Parathyroid adenoma (tissue), 2 donors: ENCODE measurements at regions not wholly inside any gene's neighbourhood (a gene's known extent, or its start where the extent isn't known, plus 50 kb on each side); places are given as distances from the start of the nearest gene placed in this dataset.

Experiments
- H2AFZ ChIP-seq: fragments of 300-600 bp; sonication (generic); one replicate; pipeline ENCODE4 v1.7.0; 2017; ENCODE audit warnings: antibody characterized with exemption, mild to moderate bottlenecking
- H3K27ac ChIP-seq: fragments of 300-600 bp; sonication (generic); one replicate; pipeline ENCODE4 v1.7.0; 2017
- H3K27me3 ChIP-seq: fragments of 300-600 bp; sonication (generic); one replicate; pipeline ENCODE4 v1.7.0; 2017; ENCODE audit warnings: low read length; ENCODE audit not compliant: control insufficient read depth, insufficient read depth
- H3K36me3 ChIP-seq: fragments of 300-600 bp; sonication (generic); one replicate; pipeline ENCODE4 v1.7.0; 2017; ENCODE audit warnings: low read length; ENCODE audit not compliant: control insufficient read depth, insufficient read depth
- H3K4me1 ChIP-seq: fragments of 300-600 bp; sonication (generic); one replicate; pipeline ENCODE4 v1.7.0; 2017; ENCODE audit warnings: control low read depth
- H3K4me2 ChIP-seq: fragments of 300-600 bp; sonication (generic); one replicate; pipeline ENCODE4 v1.7.0; 2017; ENCODE audit warnings: low read length
- H3K4me3 ChIP-seq: fragments of 300-600 bp; sonication (generic); one replicate; pipeline ENCODE4 v1.7.0; 2017; ENCODE audit warnings: low read depth, low read length
- H3K79me2 ChIP-seq: fragments of 300-600 bp; sonication (generic); one replicate; pipeline ENCODE4 v1.7.0; 2017; ENCODE audit warnings: control low read depth
- H3K9ac ChIP-seq: fragments of 300-600 bp; sonication (generic); one replicate; pipeline ENCODE4 v1.7.0; 2017; ENCODE audit warnings: mild to moderate bottlenecking
- H3K9me3 ChIP-seq: fragments of 300-600 bp; sonication (generic); one replicate; pipeline ENCODE4 v1.7.0; 2017; ENCODE audit warnings: low read length; ENCODE audit not compliant: control insufficient read depth
- TF ChIP-seq, protein P1 (sequence below): fragments of 300-600 bp; sonication (generic); IDR thresholded peaks from one replicate; pipeline ENCODE4 v1.7.0; 2017; ENCODE audit warnings: antibody characterized with exemption, mild to moderate bottlenecking
- donor health status: primary hyperparathyroidism.

DNA sequence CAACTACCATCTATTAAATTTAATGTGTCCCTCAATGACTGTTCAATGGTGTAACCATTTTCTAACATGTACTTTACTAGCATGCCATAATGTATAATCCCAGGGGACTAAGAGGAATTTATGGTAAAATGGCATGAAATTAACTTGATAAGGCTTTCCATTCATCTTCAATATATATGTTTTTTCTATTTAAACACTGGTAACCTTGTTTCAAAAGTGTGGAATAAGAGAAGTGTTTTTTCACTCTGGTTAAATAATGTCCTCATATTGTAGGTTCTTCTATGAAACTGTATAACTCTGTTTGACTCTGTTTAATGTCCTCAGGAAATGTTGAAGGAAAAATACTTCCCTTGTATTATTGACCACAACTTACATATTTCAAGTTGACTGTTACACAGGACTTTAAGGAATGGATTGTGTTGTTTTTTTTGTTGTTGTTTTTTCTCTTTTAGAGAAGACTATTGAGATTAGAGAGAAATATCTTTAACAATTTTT lies 113.8 kb upstream of the ARSJ start:
- Histone ChIP-seq H3K9me3 (no peaks in the 10 kb centered on the region), H3K9ac (no peak overlapping the region), H3K4me2 (no peak overlapping the region), H3K36me3 (no peaks in the 10 kb centered on the region), H2AFZ (no peak overlapping the region), H3K27ac (no peak overlapping the region), H3K4me1 (no peaks in the 10 kb centered on the region), H3K79me2 (no peaks in the 10 kb centered on the region), H3K27me3 (no peaks in the 10 kb centered on the region), H3K4me3 (no peak overlapping the region)
- TF ChIP-seq, protein P1, sequence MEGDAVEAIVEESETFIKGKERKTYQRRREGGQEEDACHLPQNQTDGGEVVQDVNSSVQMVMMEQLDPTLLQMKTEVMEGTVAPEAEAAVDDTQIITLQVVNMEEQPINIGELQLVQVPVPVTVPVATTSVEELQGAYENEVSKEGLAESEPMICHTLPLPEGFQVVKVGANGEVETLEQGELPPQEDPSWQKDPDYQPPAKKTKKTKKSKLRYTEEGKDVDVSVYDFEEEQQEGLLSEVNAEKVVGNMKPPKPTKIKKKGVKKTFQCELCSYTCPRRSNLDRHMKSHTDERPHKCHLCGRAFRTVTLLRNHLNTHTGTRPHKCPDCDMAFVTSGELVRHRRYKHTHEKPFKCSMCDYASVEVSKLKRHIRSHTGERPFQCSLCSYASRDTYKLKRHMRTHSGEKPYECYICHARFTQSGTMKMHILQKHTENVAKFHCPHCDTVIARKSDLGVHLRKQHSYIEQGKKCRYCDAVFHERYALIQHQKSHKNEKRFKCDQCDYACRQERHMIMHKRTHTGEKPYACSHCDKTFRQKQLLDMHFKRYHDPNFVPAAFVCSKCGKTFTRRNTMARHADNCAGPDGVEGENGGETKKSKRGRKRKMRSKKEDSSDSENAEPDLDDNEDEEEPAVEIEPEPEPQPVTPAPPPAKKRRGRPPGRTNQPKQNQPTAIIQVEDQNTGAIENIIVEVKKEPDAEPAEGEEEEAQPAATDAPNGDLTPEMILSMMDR: no peak

DNA sequence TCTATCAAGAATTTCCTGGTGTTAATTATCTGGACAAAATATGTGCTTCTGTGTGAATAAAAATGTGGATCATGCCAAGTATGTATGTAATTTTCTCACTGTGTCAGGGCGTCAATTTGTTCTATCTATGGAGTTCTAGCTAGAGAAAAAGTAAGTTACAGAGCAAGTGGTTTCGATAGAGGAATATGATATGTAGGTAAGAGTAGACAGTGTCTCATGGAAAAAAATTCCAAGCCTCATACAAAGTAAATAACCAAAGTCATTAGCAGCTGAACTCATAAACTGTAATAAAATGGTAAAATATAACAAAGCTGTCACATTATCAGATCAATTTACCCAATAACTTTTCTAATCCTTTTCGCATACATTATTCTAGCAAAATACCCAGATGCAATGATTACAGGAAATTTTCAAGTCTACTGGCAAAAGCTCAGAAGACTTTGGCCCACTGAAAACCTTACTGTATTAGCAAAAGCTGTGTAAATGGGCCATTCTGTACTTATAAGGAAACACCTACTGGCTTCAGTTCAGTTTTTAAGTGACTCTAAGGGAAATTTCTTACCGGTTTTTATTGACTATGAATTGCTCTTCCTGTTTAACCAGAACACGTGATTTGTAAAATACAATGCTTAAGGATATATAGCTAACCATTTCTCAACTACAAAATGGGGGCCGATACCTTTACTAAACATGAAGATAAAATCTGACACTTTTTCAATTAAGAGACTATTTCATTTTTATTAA lies 121.0 kb upstream of the ARSJ start:
- Histone ChIP-seq H3K36me3 (no peaks in the 10 kb centered on the region), H3K9me3 (no peaks in the 10 kb centered on the region), H3K79me2 (no peaks in the 10 kb centered on the region), H3K27me3 (no peaks in the 10 kb centered on the region), H2AFZ (no peak overlapping the region), H3K27ac (no peak overlapping the region), H3K9ac (no peak overlapping the region), H3K4me3 (no peak overlapping the region), H3K4me1 (no peaks in the 10 kb centered on the region), H3K4me2 (no peak overlapping the region)
- TF ChIP-seq, protein P1: no peak

DNA sequence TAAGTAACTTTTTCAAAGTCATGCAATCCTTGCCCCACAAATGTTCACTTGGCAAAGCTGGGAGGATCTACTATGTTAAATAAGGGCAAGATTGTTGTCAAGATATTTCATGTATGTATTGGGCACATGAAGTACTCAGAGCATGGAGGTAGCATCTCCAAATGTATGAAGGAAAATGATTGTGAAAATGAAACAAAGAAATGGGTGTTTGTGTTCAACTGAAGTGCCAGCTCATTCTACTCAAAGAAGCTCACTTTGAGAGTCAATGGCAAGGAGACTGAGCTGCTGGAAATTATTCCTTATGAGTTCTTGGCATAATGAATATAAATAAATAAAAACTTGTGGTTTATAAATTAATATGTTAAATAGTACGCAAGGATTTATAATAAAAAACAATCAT lies 124.5 kb upstream of the ARSJ start:
- Histone ChIP-seq H3K4me3 (no peak overlapping the region), H3K4me1 (no peaks in the 10 kb centered on the region), H3K27me3 (no peaks in the 10 kb centered on the region), H3K79me2 (no peaks in the 10 kb centered on the region), H2AFZ (no peak overlapping the region), H3K36me3 (no peaks in the 10 kb centered on the region), H3K9me3 (no peaks in the 10 kb centered on the region), H3K27ac (no peak overlapping the region), H3K4me2 (no peak overlapping the region), H3K9ac (no peak overlapping the region)
- TF ChIP-seq, protein P1: no peak

DNA sequence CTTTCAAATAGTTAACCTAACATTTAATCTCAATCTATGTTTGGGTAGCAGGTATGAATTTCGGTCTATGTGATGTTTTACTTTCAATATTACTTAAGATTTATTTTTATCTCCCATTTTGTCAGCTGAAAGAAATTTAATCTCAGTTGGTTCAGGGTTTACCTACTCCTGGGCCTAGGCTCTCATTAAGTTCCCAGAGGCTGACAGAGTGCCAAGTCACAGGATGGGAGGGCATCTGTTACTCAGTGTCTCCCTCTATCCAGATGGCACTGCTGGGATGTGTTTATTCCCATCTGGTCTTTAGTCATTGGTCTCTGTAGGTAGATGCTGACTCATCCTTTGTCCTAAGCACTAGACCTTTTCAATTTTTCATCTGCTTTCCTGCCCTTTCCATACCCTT lies 129.4 kb upstream of the ARSJ start:
- TF ChIP-seq, protein P1: no peak
- Histone ChIP-seq H3K27ac (no peak overlapping the region), H3K4me1 (no peaks in the 10 kb centered on the region), H3K4me3 (no peak overlapping the region), H3K36me3 (no peaks in the 10 kb centered on the region), H3K9me3 (no peaks in the 10 kb centered on the region), H2AFZ (no peak overlapping the region), H3K79me2 (no peaks in the 10 kb centered on the region), H3K27me3 (no peaks in the 10 kb centered on the region), H3K4me2 (no peak overlapping the region), H3K9ac (no peak overlapping the region)

DNA sequence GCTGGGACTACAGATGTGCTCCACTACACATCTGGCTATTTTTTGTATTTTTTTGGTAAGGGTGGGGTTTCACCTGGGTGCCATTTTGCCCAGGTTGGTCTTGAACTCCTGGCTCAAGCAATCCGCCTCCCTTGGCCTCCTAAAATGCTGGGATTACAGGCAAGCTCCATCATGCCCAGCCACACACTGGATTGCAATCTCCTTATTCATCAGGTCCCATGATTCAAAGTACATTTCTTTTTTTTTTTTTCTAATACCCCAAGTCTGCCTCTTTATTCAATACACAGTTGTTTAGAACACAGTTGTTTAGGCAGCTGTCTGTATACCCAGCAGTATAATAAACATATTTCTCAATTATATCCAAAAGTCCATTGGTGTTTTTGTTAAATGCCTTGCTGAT lies 130.3 kb upstream of the ARSJ start:
- H3K9ac ChIP-seq: no peak overlapping the region
- no peak overlapping the region for H3K4me2 ChIP-seq
- H3K27ac ChIP-seq: no peak overlapping the region
- H3K4me3 ChIP-seq: no peak overlapping the region
- no peaks in the 10 kb centered on the region for H3K36me3 ChIP-seq
- no peaks in the 10 kb centered on the region for H3K27me3 ChIP-seq
- no peaks in the 10 kb centered on the region for H3K9me3 ChIP-seq
- H3K79me2 ChIP-seq: no peaks in the 10 kb centered on the region
- H2AFZ ChIP-seq: no peak overlapping the region
- H3K4me1 ChIP-seq: no peaks in the 10 kb centered on the region
- TF ChIP-seq, protein P1: no peak
